H1 (cell line): ENCODE measurements at regions not wholly inside any gene's neighbourhood (a gene's known extent, or its start where the extent isn't known, plus 50 kb on each side); places are given as distances from the start of the nearest gene placed in this dataset.
A peak's percentile ranks its signal among the peaks of the same experiment; 100 is the strongest.

Experiments used
- CTCF ChIA-PET: fragments of 300-600 bp; sonication (Branson Sonifier 250); formaldehyde crosslinking; loops from one replicate; lab custom pipeline; 2021; ENCODE audit not compliant: partially characterized antibody; lab: Charles Lee
- POLR2A ChIA-PET: fragments of 300-600 bp; sonication (Branson Sonifier 250); formaldehyde crosslinking; loops from one replicate; lab custom pipeline; 2021; ENCODE audit warnings: inconsistent platforms; ENCODE audit not compliant: partially characterized antibody; lab: Charles Lee
- DNase-seq, 2 experiments: peaks; one replicate each; pipeline versions ENCODE4 v3.0.0 to v3.0.0-alpha.2; 2010 to 2022; ENCODE audit warnings: low spot score in 2 of 2, low read depth in 1 of 2, mixed read lengths in 1 of 2
- FAIRE-seq: peaks from 2 replicates; lab custom pipeline; 2011; peaks lifted over from hg19 to GRCh38; lab: Jason Lieb, UNC
- H2AFZ ChIP-seq: 2 replicates; pipeline ENCODE4 v1.8.1; 2012; ENCODE audit warnings: low read length, inconsistent platforms
- H2AK5ac ChIP-seq: 2 replicates; pipeline ENCODE4 v1.6.1; 2013; ENCODE audit warnings: low read depth, low read length
- H2BK120ac ChIP-seq: replicated peaks from 2 replicates; pipeline ENCODE3; 2013; ENCODE audit warnings: low read depth, low read length, inconsistent platforms
- H2BK12ac ChIP-seq: 2 replicates; pipeline ENCODE4 v1.6.1; 2013; ENCODE audit warnings: low read depth, low read length
- H2BK15ac ChIP-seq: 2 replicates; pipeline ENCODE4 v1.6.1; 2013; ENCODE audit warnings: low read length
- H2BK20ac ChIP-seq: 2 replicates; pipeline ENCODE4 v1.6.1; 2013; ENCODE audit warnings: low read length
- H2BK5ac ChIP-seq: 2 replicates; pipeline ENCODE4 v1.6.1; 2013; ENCODE audit warnings: low read depth, low read length
- H3K14ac ChIP-seq: 2 replicates; pipeline ENCODE4 v1.6.1; 2013; ENCODE audit warnings: inconsistent platforms; ENCODE audit not compliant: insufficient read length
- H3K18ac ChIP-seq: 2 replicates; pipeline ENCODE4 v1.6.1; 2013; ENCODE audit warnings: low read length; ENCODE audit errors: extremely low read depth
- H3K23ac ChIP-seq: 2 replicates; pipeline ENCODE4 v1.6.1; 2013; ENCODE audit warnings: inconsistent platforms; ENCODE audit not compliant: insufficient read length
- H3K23me2 ChIP-seq: 2 replicates; pipeline ENCODE4 v1.6.1; 2013; ENCODE audit warnings: low read depth, low read length
- H3K27ac ChIP-seq: 2 replicates; pipeline ENCODE4 v1.6.1; 2011; ENCODE audit warnings: low read depth, low read length, inconsistent platforms
- H3K27me3 ChIP-seq, 4 experiments: replicated peaks in 1 of 4; 1 replicate in 1 of 4; 2 replicates in 3 of 4; pipeline versions ENCODE4 v1.6.1 to v1.8.1; 2011 to 2013; ENCODE audit warnings: low read length in 3 of 4, mild to moderate bottlenecking in 3 of 4, inconsistent platforms in 2 of 4, mixed read lengths in 2 of 4, moderate library complexity in 1 of 4; ENCODE audit not compliant: control insufficient read depth in 3 of 4, insufficient read depth in 3 of 4; ENCODE audit errors: extremely low read depth in 1 of 4
- H3K36me3 ChIP-seq, 4 experiments: 2 replicates each; pipeline versions ENCODE4 v1.6.1 to v1.8.1; 2011 to 2013; ENCODE audit warnings: mild to moderate bottlenecking in 4 of 4, low read length in 3 of 4, moderate library complexity in 2 of 4, control low read depth in 1 of 4, inconsistent platforms in 1 of 4; ENCODE audit not compliant: insufficient read depth in 4 of 4, control insufficient read depth in 2 of 4
- H3K4ac ChIP-seq: replicated peaks from 2 replicates; pipeline ENCODE3; 2013; ENCODE audit warnings: low read length, low read depth, mixed read lengths, inconsistent platforms; ENCODE audit not compliant: insufficient read length
- H3K4me1 ChIP-seq, 4 experiments: replicated peaks in 1 of 4; 1 replicate in 1 of 4; 2 replicates in 3 of 4; pipeline versions ENCODE4 v1.6.1 to v1.8.1; 2011 to 2013; ENCODE audit warnings: low read length in 3 of 4, inconsistent platforms in 2 of 4, mixed read lengths in 1 of 4; ENCODE audit not compliant: insufficient read depth in 4 of 4, control insufficient read depth in 3 of 4
- H3K4me2 ChIP-seq, 2 experiments: 2 replicates each; pipeline versions ENCODE4 v1.6.1 to v1.8.1; 2011 to 2013; ENCODE audit warnings: low read depth in 2 of 2, low read length in 2 of 2, control low read depth in 1 of 2, inconsistent platforms in 1 of 2, mild to moderate bottlenecking in 1 of 2; ENCODE audit not compliant: insufficient read depth in 1 of 2
- H3K4me3 ChIP-seq, 4 experiments: fragments of 200-600, 300-600 bp in 1 of 4; sonication (generic), shearing (Covaris generic), sonication (Bioruptor Twin) in 1 of 4; 2 replicates each; pipeline versions ENCODE4 v1.5.1 to v1.8.1; 2011 to 2016; ENCODE audit warnings: low read length in 4 of 4, low read depth in 3 of 4, control low read depth in 2 of 4, inconsistent platforms in 2 of 4, mild to moderate bottlenecking in 2 of 4, mixed read lengths in 1 of 4, moderate library complexity in 1 of 4; ENCODE audit not compliant: insufficient read depth in 2 of 4; ENCODE audit errors: extremely low read depth in 1 of 4
- H3K56ac ChIP-seq: replicated peaks from 2 replicates; pipeline ENCODE3; 2013; ENCODE audit warnings: low read depth, mild to moderate bottlenecking, mixed read lengths, low read length, inconsistent platforms; ENCODE audit not compliant: insufficient read length
- H3K79me1 ChIP-seq: 2 replicates; pipeline ENCODE4 v1.6.1; 2013; ENCODE audit warnings: low read depth, low read length, control low read depth
- H3K79me2 ChIP-seq, 2 experiments: 2 replicates each; pipeline versions ENCODE4 v1.6.1 to v1.8.1; 2012 to 2013; ENCODE audit warnings: low read length in 2 of 2, mild to moderate bottlenecking in 2 of 2, inconsistent platforms in 1 of 2; ENCODE audit not compliant: insufficient read depth in 2 of 2, control insufficient read depth in 1 of 2
- H3K9ac ChIP-seq, 4 experiments: replicated peaks in 1 of 4; 1 replicate in 1 of 4; 2 replicates in 3 of 4; pipeline versions ENCODE4 v1.6.1 to v1.8.1; 2011 to 2013; ENCODE audit warnings: low read depth in 3 of 4, low read length in 3 of 4, control low read depth in 2 of 4, mild to moderate bottlenecking in 2 of 4, moderate library complexity in 2 of 4, inconsistent platforms in 1 of 4; ENCODE audit errors: extremely low read depth in 1 of 4
- H3K9me3 ChIP-seq, 2 experiments: 2 replicates each; pipeline versions ENCODE4 v1.6.1 to v1.8.1; 2012 to 2013; ENCODE audit warnings: mild to moderate bottlenecking in 2 of 2, moderate library complexity in 2 of 2, control low read depth in 1 of 2, inconsistent platforms in 1 of 2, low read depth in 1 of 2, low read length in 1 of 2, mixed read lengths in 1 of 2; ENCODE audit not compliant: insufficient read depth in 2 of 2
- H4K20me1 ChIP-seq, 2 experiments: replicated peaks in 1 of 2; 2 replicates each; pipeline versions ENCODE3 to v1.8.1; 2011 to 2013; ENCODE audit warnings: inconsistent platforms in 2 of 2, low read length in 2 of 2, mild to moderate bottlenecking in 1 of 2; ENCODE audit not compliant: insufficient read depth in 2 of 2, control insufficient read depth in 1 of 2
- H4K5ac ChIP-seq: 2 replicates; pipeline ENCODE4 v1.6.1; 2013; ENCODE audit warnings: low read length, low read depth, mixed read lengths, inconsistent platforms; ENCODE audit not compliant: insufficient read length
- H4K8ac ChIP-seq: 2 replicates; pipeline ENCODE4 v1.8.0; 2013; ENCODE audit warnings: mild to moderate bottlenecking, moderate library complexity, low read length, inconsistent platforms; ENCODE audit not compliant: insufficient read depth; ENCODE audit errors: extremely low read depth
- H4K91ac ChIP-seq: replicated peaks from 2 replicates; pipeline ENCODE3; 2013; ENCODE audit warnings: low read length, mixed read lengths, inconsistent platforms; ENCODE audit not compliant: insufficient read length
- CBX5 ChIP-seq: fragments of 300-800, 300-1000 bp; sonication (generic); IDR thresholded peaks from 2 replicates; pipeline ENCODE4 v1.7.1; 2016; ENCODE audit warnings: antibody characterized with exemption, low read length, low read depth
- RAD21 ChIP-seq, 2 experiments: IDR thresholded peaks in 1 of 2; conservative IDR thresholded peaks in 1 of 2; 2 replicates each; pipeline ENCODE4 v1.6.1; 2011; ENCODE audit warnings: low read depth in 2 of 2, low read length in 2 of 2, improper control_type of control experiment in 1 of 2, inconsistent platforms in 1 of 2, mild to moderate bottlenecking in 1 of 2, moderate library complexity in 1 of 2
- SIN3A ChIP-seq, 2 experiments: IDR thresholded peaks in 1 of 2; conservative IDR thresholded peaks in 1 of 2; 2 replicates each; pipeline ENCODE4 v1.6.1; 2011 to 2012; ENCODE audit warnings: low read length in 2 of 2, improper control_type of control experiment in 1 of 2, low read depth in 1 of 2, mild to moderate bottlenecking in 1 of 2
- YY1 ChIP-seq: IDR thresholded peaks from 2 replicates; pipeline ENCODE4 v1.6.1; 2011; ENCODE audit warnings: low read depth, mild to moderate bottlenecking, low read length
- WGBS, 2 experiments: shearing (Covaris generic) in 1 of 2; methylation state at CpG; one replicate each; pipeline versions ENCODE4 v1.1.6 to v1.1.7; 2013 to 2015; ENCODE audit warnings: low lambda C conversion rate in 2 of 2, mixed read lengths in 2 of 2, inconsistent platforms in 1 of 2, low coverage in 1 of 2, missing lambda C conversion rate in 1 of 2; ENCODE audit not compliant: insufficient replicate concordance in 2 of 2, insufficient coverage in 1 of 2, insufficient read length in 1 of 2; ENCODE audit errors: extremely low coverage in 1 of 2, missing lambda C conversion rate in 1 of 2; 5-methylcytosine and 5-hydroxymethylcytosine counted together
- TF ChIP-seq, protein P1 (sequence below), 3 experiments: IDR thresholded peaks; 1 replicate in 2 of 3; 2 replicates in 1 of 3; pipeline versions ENCODE4 v1.5.1 to v1.6.1; 2011; ENCODE audit warnings: low read length in 3 of 3, mild to moderate bottlenecking in 3 of 3, inconsistent platforms in 2 of 3, low read depth in 1 of 3, moderate library complexity in 1 of 3; ENCODE audit not compliant: insufficient read depth in 1 of 3; ENCODE audit errors: control extremely low read depth in 1 of 3

DNA sequence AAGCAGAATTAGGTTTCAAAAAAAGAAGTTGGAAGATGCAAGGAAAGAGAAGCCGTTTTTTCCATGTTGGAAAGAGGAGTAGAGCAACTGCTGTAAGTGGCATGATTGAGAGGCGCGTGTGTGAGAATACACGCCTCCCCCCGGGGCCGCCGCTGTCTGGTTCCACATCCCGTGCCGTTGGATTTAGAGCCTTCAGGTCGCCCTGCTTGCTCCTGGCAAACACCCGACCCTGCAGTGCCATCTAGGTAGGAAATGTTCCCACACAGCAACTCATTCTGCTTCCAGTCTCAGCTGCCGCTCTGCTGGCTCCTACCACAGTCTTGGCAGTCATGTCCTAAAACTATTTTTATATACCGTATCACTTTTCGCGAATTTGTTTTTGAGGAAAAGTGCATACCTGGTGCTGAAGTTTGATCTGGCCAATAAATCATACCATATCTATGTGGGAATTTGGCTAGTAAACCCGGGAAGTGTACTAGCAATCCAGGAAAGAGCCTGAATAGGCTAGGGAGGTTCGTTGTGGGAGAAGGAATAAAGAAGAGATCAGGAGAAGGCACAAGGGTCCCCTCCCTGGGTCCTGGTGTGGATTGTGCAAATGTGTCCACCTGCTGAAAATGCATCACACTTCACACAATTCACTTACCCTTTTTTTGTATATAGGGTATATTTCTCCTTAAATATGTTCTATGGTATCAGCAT is 372.7 kb downstream of the FBXO15 start:
- no peak overlapping the region for H3K14ac ChIP-seq
- WGBS, 2 experiments = 89% methylated on average over 17 of the region's 17 CpGs; no CpG with 5 or more reads in 1 of the 2 experiments

More for the DNA sequence above, 372.7 kb downstream of the FBXO15 start:
- H3K27ac ChIP-seq = no peak overlapping the region
- H2BK120ac ChIP-seq = no peak overlapping the region
- H4K5ac ChIP-seq = no peak overlapping the region
- H3K4ac ChIP-seq = no peak overlapping the region
- no peak overlapping the region for H3K4me3 ChIP-seq
- no peak for TF ChIP-seq YY1
- TF ChIP-seq RAD21 (IDR thresholded peaks at IDR 0.05 in 1 of 2, conservative IDR thresholded peaks at IDR 0.05 in 1 of 2; ENCODE audit: low read depth in 2 of 2, low read length in 2 of 2) = peak; percentile 34 to 49; a peak in 3 of 4 replicates
- no peak for TF ChIP-seq CBX5
- TF ChIP-seq, protein P1, sequence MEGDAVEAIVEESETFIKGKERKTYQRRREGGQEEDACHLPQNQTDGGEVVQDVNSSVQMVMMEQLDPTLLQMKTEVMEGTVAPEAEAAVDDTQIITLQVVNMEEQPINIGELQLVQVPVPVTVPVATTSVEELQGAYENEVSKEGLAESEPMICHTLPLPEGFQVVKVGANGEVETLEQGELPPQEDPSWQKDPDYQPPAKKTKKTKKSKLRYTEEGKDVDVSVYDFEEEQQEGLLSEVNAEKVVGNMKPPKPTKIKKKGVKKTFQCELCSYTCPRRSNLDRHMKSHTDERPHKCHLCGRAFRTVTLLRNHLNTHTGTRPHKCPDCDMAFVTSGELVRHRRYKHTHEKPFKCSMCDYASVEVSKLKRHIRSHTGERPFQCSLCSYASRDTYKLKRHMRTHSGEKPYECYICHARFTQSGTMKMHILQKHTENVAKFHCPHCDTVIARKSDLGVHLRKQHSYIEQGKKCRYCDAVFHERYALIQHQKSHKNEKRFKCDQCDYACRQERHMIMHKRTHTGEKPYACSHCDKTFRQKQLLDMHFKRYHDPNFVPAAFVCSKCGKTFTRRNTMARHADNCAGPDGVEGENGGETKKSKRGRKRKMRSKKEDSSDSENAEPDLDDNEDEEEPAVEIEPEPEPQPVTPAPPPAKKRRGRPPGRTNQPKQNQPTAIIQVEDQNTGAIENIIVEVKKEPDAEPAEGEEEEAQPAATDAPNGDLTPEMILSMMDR (IDR thresholded peaks at IDR 0.05; ENCODE audit: control extremely low read depth in 1 of 3, insufficient read depth in 1 of 3, low read depth in 1 of 3, low read length in 3 of 3) = peak in 1 of 3 experiments; percentile 28; a peak in 1 of 4 replicates
- no peak for TF ChIP-seq SIN3A (conservative IDR thresholded peaks at IDR 0.05 in 1 of 2, IDR thresholded peaks at IDR 0.05 in 1 of 2; ENCODE audit: low read depth in 1 of 2, low read length in 2 of 2)
- TF ChIP-seq, all 59 proteins: peak for 2
- no peak overlapping the region for H4K91ac ChIP-seq
- H2BK5ac ChIP-seq = no peak overlapping the region
- no peaks in the 10 kb centered on the region for H3K23me2 ChIP-seq
- no peaks in the 10 kb centered on the region for H3K79me1 ChIP-seq
- no peak overlapping the region for H3K56ac ChIP-seq
- ChIA-PET POLR2A (no interaction called here), CTCF (no interaction called here)
- no peaks in the 10 kb centered on the region for H3K27me3 ChIP-seq
- H3K4me2 ChIP-seq = no peak overlapping the region
- no peak overlapping the region for H4K8ac ChIP-seq
- no peak for FAIRE-seq
- no peak for DNase-seq
- H3K4me1 ChIP-seq = no peaks in the 10 kb centered on the region; a peak in 1 of 7 replicates
- no peaks in the 10 kb centered on the region; a peak in 1 of 8 replicates for H3K36me3 ChIP-seq
- H3K23ac ChIP-seq = no peak overlapping the region
- H2BK12ac ChIP-seq = no peak overlapping the region
- no peak overlapping the region for H2BK15ac ChIP-seq
- H3K18ac ChIP-seq = no peak overlapping the region
- H4K20me1 ChIP-seq = no peaks in the 10 kb centered on the region
- no peak overlapping the region for H2AFZ ChIP-seq
- H3K9ac ChIP-seq = no peak overlapping the region
- H3K79me2 ChIP-seq = no peaks in the 10 kb centered on the region
- H2BK20ac ChIP-seq = no peak overlapping the region
- H3K9me3 ChIP-seq = no peaks in the 10 kb centered on the region
- H2AK5ac ChIP-seq = no peak overlapping the region
